Ishikawa (cell line): ENCODE measurements at regions not wholly inside any gene's neighbourhood (a gene's known extent, or its start where the extent isn't known, plus 50 kb on each side); places are given as distances from the start of the nearest gene placed in this dataset.

ENCODE experiments used
- EP300 ChIP-seq: IDR thresholded peaks from 2 replicates; pipeline ENCODE4 v1.6.1; 2012; ENCODE audit warnings: borderline replicate concordance
- FOXM1 ChIP-seq: IDR thresholded peaks from 2 replicates; pipeline ENCODE4 v1.6.1; 2012; ENCODE audit warnings: low read depth, borderline replicate concordance
- MAX ChIP-seq: IDR thresholded peaks from 2 replicates; pipeline ENCODE4 v1.6.1; 2012
- REST ChIP-seq: IDR thresholded peaks from 2 replicates; pipeline ENCODE4 v1.6.1; 2012; ENCODE audit warnings: low read depth, mild to moderate bottlenecking
- TCF12 ChIP-seq: IDR thresholded peaks from 2 replicates; pipeline ENCODE4 v1.6.1; 2012; ENCODE audit warnings: low read depth
- TEAD4 ChIP-seq: IDR thresholded peaks from 2 replicates; pipeline ENCODE4 v1.6.1; 2012
- USF1 ChIP-seq: IDR thresholded peaks from 2 replicates; pipeline ENCODE4 v1.6.1; 2012
- YY1 ChIP-seq: IDR thresholded peaks from 2 replicates; pipeline ENCODE4 v1.6.1; 2012; ENCODE audit warnings: low read depth

GRCh38 chr6:28777147-28777461 lies 146.7 kb downstream of the TRIM27 start:
- TF ChIP-seq MAX (no peak), REST (no peak), EP300 (no peak), TEAD4 (no peak), FOXM1 (no peak), TCF12 (no peak), YY1 (no peak), USF1 (no peak)
